GM12878 (cell line): ENCODE measurements at regions not wholly inside any gene's neighbourhood (a gene's known extent, or its start where the extent isn't known, plus 50 kb on each side); places are given as distances from the start of the nearest gene placed in this dataset.

Experiments used
- ATAC-seq: fragments of 200-7000 bp; cut with Tn5 transposase; 3 replicates; pipeline ENCODE4 v1.9.1; 2020; ENCODE audit warnings: mild to moderate bottlenecking, moderate library complexity
- BruUV-seq: library from RNA; stranded (reverse); fragments of 400-500 nt; replicated peaks from 2 replicates; lab custom pipeline; 2021; lab: Mats Ljungman, UMichigan
- CTCF ChIA-PET: fragments of 300-600 bp; sonication (Branson Sonifier 250); formaldehyde crosslinking; extraction: SDS; loops from one replicate; lab custom pipeline; 2021; ENCODE audit warnings: inconsistent platforms; lab: Yijun Ruan, JAX
- POLR2A ChIA-PET: fragments of 350-600 bp; formaldehyde crosslinking; extraction: SDS; loops from one replicate; lab custom pipeline; 2021; ENCODE audit warnings: inconsistent platforms; lab: Charles Lee
- RAD21 ChIA-PET: fragments of 300-600 bp; sonication (Branson Sonifier 250); formaldehyde crosslinking; loops from one replicate; lab custom pipeline; 2023; ENCODE audit warnings: antibody characterized with exemption; ENCODE audit not compliant: unreplicated experiment; lab: Charles Lee
- SMC1A ChIA-PET: fragments of 300-600 bp; sonication (Branson Sonifier 250); formaldehyde crosslinking; loops from one replicate; lab custom pipeline; 2023; ENCODE audit not compliant: unreplicated experiment, uncharacterized antibody; lab: Charles Lee
- DNase-seq: peaks from one replicate; pipeline ENCODE4 v3.0.0-alpha.2; 2011; ENCODE audit warnings: low read depth, low spot score
- FAIRE-seq: peaks from 3 replicates; lab custom pipeline; 2011; peaks lifted over from hg19 to GRCh38; lab: Jason Lieb, UNC
- H2AFZ ChIP-seq: 2 replicates; pipeline ENCODE4 v1.6.0; 2011; ENCODE audit warnings: low read depth, low read length, control low read depth; ENCODE audit not compliant: control insufficient read depth
- H3K27ac ChIP-seq: 2 replicates; pipeline ENCODE4 v1.5.1; 2011; ENCODE audit warnings: control low read depth; ENCODE audit not compliant: control insufficient read depth, insufficient read depth
- H3K27me3 ChIP-seq, 2 experiments: replicated peaks in 1 of 2; 2 replicates each; pipeline versions ENCODE4 v1.6.0 to v1.6.1; 2011; ENCODE audit warnings: low read length in 1 of 2; ENCODE audit not compliant: control insufficient read depth in 2 of 2, insufficient read depth in 2 of 2
- H3K36me3 ChIP-seq, 2 experiments: 2 replicates each; pipeline ENCODE4 v1.5.1; 2011; ENCODE audit warnings: low read length in 1 of 2; ENCODE audit not compliant: control insufficient read depth in 2 of 2, insufficient read depth in 2 of 2
- H3K4me1 ChIP-seq: 2 replicates; pipeline ENCODE4 v1.6.1; 2011; ENCODE audit warnings: mild to moderate bottlenecking, low read length, moderate library complexity, mixed read lengths; ENCODE audit not compliant: control insufficient read depth, insufficient read depth
- H3K4me2 ChIP-seq: 2 replicates; pipeline ENCODE4 v1.6.0; 2011; ENCODE audit warnings: control low read depth; ENCODE audit not compliant: control insufficient read depth, insufficient read depth
- H3K4me3 ChIP-seq: fragments of 200-600 bp; sonication (generic); 2 replicates; pipeline ENCODE4 v1.5.1; 2016
- H3K79me2 ChIP-seq: 2 replicates; pipeline ENCODE4 v1.6.0; 2011; ENCODE audit warnings: low read length; ENCODE audit not compliant: control insufficient read depth, insufficient read depth
- H3K9ac ChIP-seq: 2 replicates; pipeline ENCODE4 v1.8.0; 2011; ENCODE audit warnings: low read length, control low read depth, mixed read lengths; ENCODE audit not compliant: control insufficient read depth, insufficient read depth
- H3K9me3 ChIP-seq: replicated peaks from 3 replicates; pipeline ENCODE4 v1.5.1; 2011; ENCODE audit warnings: mild to moderate bottlenecking, low read length; ENCODE audit not compliant: control insufficient read depth, insufficient read depth
- H4K20me1 ChIP-seq: 2 replicates; pipeline ENCODE4 v1.6.0; 2011; ENCODE audit not compliant: control insufficient read depth, insufficient read depth
- BCLAF1 ChIP-seq: fragments of 450-650 bp; IDR thresholded peaks from 2 replicates; pipeline ENCODE4 v1.6.1; 2017; ENCODE audit warnings: antibody characterized with exemption, mild to moderate bottlenecking, moderate library complexity
- CBFB ChIP-seq: IDR thresholded peaks from 2 replicates; pipeline ENCODE4 v1.6.1; 2016; ENCODE audit warnings: antibody characterized with exemption, low read depth
- IRF5 ChIP-seq: fragments of 450-650 bp; IDR thresholded peaks from 2 replicates; pipeline ENCODE4 v1.6.1; 2017; ENCODE audit warnings: borderline replicate concordance
- LARP7 ChIP-seq: fragments of 450-650 bp; IDR thresholded peaks from 2 replicates; pipeline ENCODE4 v1.6.1; 2017; ENCODE audit warnings: mild to moderate bottlenecking
- MTA2 ChIP-seq: fragments of 450-650 bp; IDR thresholded peaks from 2 replicates; pipeline ENCODE4 v1.6.1; 2016; ENCODE audit warnings: low read depth, mild to moderate bottlenecking, moderate library complexity
- NR2F1 ChIP-seq: fragments of 450-650 bp; conservative IDR thresholded peaks from 2 replicates; pipeline ENCODE4 v1.6.1; 2017; ENCODE audit warnings: mild to moderate bottlenecking
- PAX8 ChIP-seq: fragments of 450-650 bp; IDR thresholded peaks from 2 replicates; pipeline ENCODE4 v1.6.1; 2017; ENCODE audit warnings: mild to moderate bottlenecking, moderate library complexity
- POU2F2 ChIP-seq: IDR thresholded peaks from 3 replicates; pipeline ENCODE4 v1.6.1; 2011; ENCODE audit warnings: low read depth, mild to moderate bottlenecking, low read length, borderline replicate concordance
- RCOR1 ChIP-seq: conservative IDR thresholded peaks from 2 replicates; pipeline ENCODE4 v1.6.1; 2012; ENCODE audit warnings: low read depth, low read length, improper control_type of control experiment
- SPI1 ChIP-seq: IDR thresholded peaks from 2 replicates; pipeline ENCODE4 v1.6.1; 2011; ENCODE audit warnings: low read depth, mild to moderate bottlenecking, low read length, moderate library complexity, borderline replicate concordance; ENCODE audit not compliant: insufficient read depth
- SREBF1 ChIP-seq: IDR thresholded peaks from 2 replicates; pipeline ENCODE4 v1.6.1; 2012; ENCODE audit warnings: mild to moderate bottlenecking, low read length
- ZNF207 ChIP-seq: fragments of 450-650 bp; IDR thresholded peaks from 2 replicates; pipeline ENCODE4 v1.6.1; 2014; ENCODE audit warnings: antibody characterized with exemption, mild to moderate bottlenecking, borderline replicate concordance
- WGBS: methylation state at CpG from one replicate; pipeline ENCODE4 v1.1.6; 2016; ENCODE audit warnings: low lambda C conversion rate; ENCODE audit not compliant: insufficient replicate concordance, insufficient coverage; ENCODE audit errors: missing lambda C conversion rate; 5-methylcytosine and 5-hydroxymethylcytosine counted together
- in situ Hi-C: fragments of 300-500 bp; cut with MboI; formaldehyde crosslinking; loops from 9 replicates; pipeline ENCODE4 v1.14.3; 2018; ENCODE audit warnings: mixed read lengths
- intact Hi-C: fragments of 100-400 bp; cut with micrococcal nuclease; formaldehyde crosslinking; loops from one replicate; pipeline ENCODE4 v1.14.2; 2022; ENCODE audit not compliant: unreplicated experiment
- TF ChIP-seq, protein P1 (sequence below): IDR thresholded peaks from 2 replicates; pipeline ENCODE4 v1.6.1; 2011; ENCODE audit warnings: low read depth, low read length, improper control_type of control experiment, borderline replicate concordance
- TF ChIP-seq, protein P2 (sequence below): fragments of 450-650 bp; formaldehyde crosslinking; IDR thresholded peaks from 2 replicates; pipeline ENCODE4 v1.5.0; 2022; ENCODE audit warnings: mild to moderate bottlenecking, missing genetic modification characterization

DNA sequence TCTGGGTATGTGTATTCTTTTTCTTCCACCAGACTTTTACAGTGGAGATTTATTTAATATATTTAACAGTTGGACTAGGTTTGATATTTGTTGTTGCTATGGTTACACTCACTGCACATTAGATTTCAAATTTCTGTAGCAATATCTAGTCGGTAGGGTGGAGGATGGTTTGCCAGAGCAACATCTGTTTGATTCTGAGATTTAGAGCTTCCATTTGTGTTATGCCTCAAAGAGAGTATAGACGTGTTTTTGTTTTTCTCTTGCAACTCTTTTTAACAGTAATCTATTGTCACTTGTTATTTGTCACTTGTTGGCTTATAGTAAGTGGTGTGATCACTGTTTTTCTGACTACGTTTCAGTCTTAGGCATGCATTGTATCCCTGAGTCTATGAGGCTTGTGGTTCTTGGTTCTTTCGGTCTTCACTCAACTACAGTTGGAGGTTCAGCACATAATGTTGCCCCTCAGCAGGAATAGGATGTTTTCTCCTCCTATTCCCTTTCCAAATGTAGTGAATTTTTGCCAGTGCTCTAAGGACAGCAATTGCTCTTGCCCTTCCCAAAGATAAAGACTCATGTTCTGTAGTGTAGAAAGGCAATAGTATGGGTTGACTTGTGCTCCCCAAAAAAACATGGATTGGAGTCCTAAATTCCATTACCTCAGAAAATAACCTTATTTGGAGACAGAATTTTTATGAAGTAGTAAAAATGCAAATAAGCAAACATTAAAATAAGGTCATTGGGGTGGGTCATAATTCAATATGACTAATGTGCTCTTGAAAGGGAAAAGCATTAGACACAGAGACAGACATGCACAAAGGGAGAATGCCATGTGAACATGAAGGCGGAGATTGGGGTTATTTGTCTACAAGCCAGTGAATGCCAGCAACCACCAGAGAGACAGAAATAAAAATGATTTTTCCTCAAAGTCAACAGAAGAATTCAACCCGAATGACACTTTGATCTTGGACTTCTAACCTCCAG, 692.1 kb downstream of the DIPK2A start:
- Histone ChIP-seq H3K4me3 (no peak overlapping the region), H3K27me3 (no peaks in the 10 kb centered on the region), H3K4me1 (no peaks in the 10 kb centered on the region), H3K27ac (no peak overlapping the region), H3K9ac (no peak overlapping the region), H4K20me1 (no peaks in the 10 kb centered on the region), H3K36me3 (no peaks in the 10 kb centered on the region), H3K9me3 (no peaks in the 10 kb centered on the region; the same call in 2 of the 3 replicates), H3K4me2 (no peak overlapping the region), H2AFZ (no peak overlapping the region), H3K79me2 (no peaks in the 10 kb centered on the region)
- ATAC-seq (no peak), FAIRE-seq (no peak), DNase-seq (no peak)
- POLR2A ChIA-PET = no interaction called here
- in situ Hi-C loops = no loop called here
- RAD21 ChIA-PET = no interaction called here
- intact Hi-C loops = no loop called here
- BruUV-seq = no TSS peak
- CTCF ChIA-PET = no interaction called here
- SMC1A ChIA-PET = no interaction called here
- WGBS = 25% methylated on average over 6 of the region's 6 CpGs
- TF ChIP-seq RCOR1 (no peak), SPI1 (no peak), NR2F1 (no peak), BCLAF1 (no peak), ZNF207 (no peak), POU2F2 (no peak), PAX8 (no peak), SREBF1 (no peak), MTA2 (no peak), CBFB (no peak), IRF5 (no peak), LARP7 (no peak)
- TF ChIP-seq, protein P1, sequence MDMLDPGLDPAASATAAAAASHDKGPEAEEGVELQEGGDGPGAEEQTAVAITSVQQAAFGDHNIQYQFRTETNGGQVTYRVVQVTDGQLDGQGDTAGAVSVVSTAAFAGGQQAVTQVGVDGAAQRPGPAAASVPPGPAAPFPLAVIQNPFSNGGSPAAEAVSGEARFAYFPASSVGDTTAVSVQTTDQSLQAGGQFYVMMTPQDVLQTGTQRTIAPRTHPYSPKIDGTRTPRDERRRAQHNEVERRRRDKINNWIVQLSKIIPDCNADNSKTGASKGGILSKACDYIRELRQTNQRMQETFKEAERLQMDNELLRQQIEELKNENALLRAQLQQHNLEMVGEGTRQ = no peak
- TF ChIP-seq, protein P2, sequence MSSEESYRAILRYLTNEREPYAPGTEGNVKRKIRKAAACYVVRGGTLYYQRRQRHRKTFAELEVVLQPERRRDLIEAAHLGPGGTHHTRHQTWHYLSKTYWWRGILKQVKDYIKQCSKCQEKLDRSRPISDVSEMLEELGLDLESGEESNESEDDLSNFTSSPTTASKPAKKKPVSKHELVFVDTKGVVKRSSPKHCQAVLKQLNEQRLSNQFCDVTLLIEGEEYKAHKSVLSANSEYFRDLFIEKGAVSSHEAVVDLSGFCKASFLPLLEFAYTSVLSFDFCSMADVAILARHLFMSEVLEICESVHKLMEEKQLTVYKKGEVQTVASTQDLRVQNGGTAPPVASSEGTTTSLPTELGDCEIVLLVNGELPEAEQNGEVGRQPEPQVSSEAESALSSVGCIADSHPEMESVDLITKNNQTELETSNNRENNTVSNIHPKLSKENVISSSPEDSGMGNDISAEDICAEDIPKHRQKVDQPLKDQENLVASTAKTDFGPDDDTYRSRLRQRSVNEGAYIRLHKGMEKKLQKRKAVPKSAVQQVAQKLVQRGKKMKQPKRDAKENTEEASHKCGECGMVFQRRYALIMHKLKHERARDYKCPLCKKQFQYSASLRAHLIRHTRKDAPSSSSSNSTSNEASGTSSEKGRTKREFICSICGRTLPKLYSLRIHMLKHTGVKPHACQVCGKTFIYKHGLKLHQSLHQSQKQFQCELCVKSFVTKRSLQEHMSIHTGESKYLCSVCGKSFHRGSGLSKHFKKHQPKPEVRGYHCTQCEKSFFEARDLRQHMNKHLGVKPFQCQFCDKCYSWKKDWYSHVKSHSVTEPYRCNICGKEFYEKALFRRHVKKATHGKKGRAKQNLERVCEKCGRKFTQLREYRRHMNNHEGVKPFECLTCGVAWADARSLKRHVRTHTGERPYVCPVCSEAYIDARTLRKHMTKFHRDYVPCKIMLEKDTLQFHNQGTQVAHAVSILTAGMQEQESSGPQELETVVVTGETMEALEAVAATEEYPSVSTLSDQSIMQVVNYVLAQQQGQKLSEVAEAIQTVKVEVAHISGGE (CRISPR knock-in tag) = no peak
